ENCODE measurements at regions not wholly inside any gene's neighbourhood (a gene's known extent, or its start where the extent isn't known, plus 50 kb on each side); places are given as distances from the start of the nearest gene placed in this dataset.

- Histone ChIP-seq H3K36me3 (ENCODE audit: control insufficient read depth, insufficient read depth, low read length) (no peaks in the 10 kb centered on the region), H3K4me3 (ENCODE audit: extremely low read depth, insufficient read depth, low read length, poor library complexity, severe bottlenecking) (no peak overlapping the region), H3K9me3 (ENCODE audit: control insufficient read depth, low read length) (no peaks in the 10 kb centered on the region), H3K27ac (ENCODE audit: low read depth, low read length, severe bottlenecking) (no peak overlapping the region), H3K4me1 (ENCODE audit: control insufficient read depth, insufficient read depth, low read length, poor library complexity, severe bottlenecking) (no peaks in the 10 kb centered on the region)
- 72 to 100% methylated on average over 2 of the region's 4 CpGs for WGBS, 2 experiments (ENCODE audit: insufficient coverage in 2 of 2)
Observed at GRCh38 chr1:82755671-82756070, 954.9 kb downstream of the ADGRL2 start.

- 83 to 89% methylated on average over 2 of the region's 3 CpGs for WGBS, 2 experiments (ENCODE audit: insufficient coverage in 2 of 2)
- Histone ChIP-seq H3K4me1 (ENCODE audit: control insufficient read depth, insufficient read depth, low read length, poor library complexity, severe bottlenecking) (no peaks in the 10 kb centered on the region), H3K9me3 (ENCODE audit: control insufficient read depth, low read length) (no peaks in the 10 kb centered on the region), H3K36me3 (ENCODE audit: control insufficient read depth, insufficient read depth, low read length) (no peaks in the 10 kb centered on the region), H3K27ac (ENCODE audit: low read depth, low read length, severe bottlenecking) (no peak overlapping the region), H3K4me3 (ENCODE audit: extremely low read depth, insufficient read depth, low read length, poor library complexity, severe bottlenecking) (no peak overlapping the region)
Observed at GRCh38 chr1:82755191-82755590, 954.5 kb downstream of the ADGRL2 start.

- no peak overlapping the region for H3K27ac ChIP-seq (ENCODE audit: low read depth, low read length, severe bottlenecking)
- no peaks in the 10 kb centered on the region for H3K4me1 ChIP-seq (ENCODE audit: control insufficient read depth, insufficient read depth, low read length, poor library complexity, severe bottlenecking)
- H3K9me3 ChIP-seq (ENCODE audit: control insufficient read depth, low read length), result no peaks in the 10 kb centered on the region
- no peaks in the 10 kb centered on the region for H3K36me3 ChIP-seq (ENCODE audit: control insufficient read depth, insufficient read depth, low read length)
- H3K4me3 ChIP-seq (ENCODE audit: extremely low read depth, insufficient read depth, low read length, poor library complexity, severe bottlenecking), result no peak overlapping the region
- 100% methylated on average over 1 to 2 of the region's 3 CpGs for WGBS, 2 experiments (ENCODE audit: insufficient coverage in 2 of 2)
Observed at GRCh38 chr1:82752046-82752445, 951.3 kb downstream of the ADGRL2 start.

- Histone ChIP-seq H3K27ac (ENCODE audit: low read depth, low read length, severe bottlenecking) (no peak overlapping the region), H3K36me3 (ENCODE audit: control insufficient read depth, insufficient read depth, low read length) (no peaks in the 10 kb centered on the region), H3K4me1 (ENCODE audit: control insufficient read depth, insufficient read depth, low read length, poor library complexity, severe bottlenecking) (no peaks in the 10 kb centered on the region), H3K9me3 (ENCODE audit: control insufficient read depth, low read length) (peaks cover 14% of the 10 kb centered on the region), H3K4me3 (ENCODE audit: extremely low read depth, insufficient read depth, low read length, poor library complexity, severe bottlenecking) (no peak overlapping the region)
- WGBS, 2 experiments (ENCODE audit: insufficient coverage in 2 of 2), result 100% methylated on average over 1 to 2 of the region's 4 CpGs
Observed at GRCh38 chr1:82733645-82734044, 932.9 kb downstream of the ADGRL2 start.

- no peaks in the 10 kb centered on the region for H3K36me3 ChIP-seq (ENCODE audit: control insufficient read depth, insufficient read depth, low read length)
Observed at GRCh38 chr1:82731216-82731615, 930.5 kb downstream of the ADGRL2 start.

GRCh38 chr1:82728206-82728605 is 927.5 kb downstream of the ADGRL2 start:
- no peaks in the 10 kb centered on the region for H3K4me1 ChIP-seq (ENCODE audit: control insufficient read depth, insufficient read depth, low read length, poor library complexity, severe bottlenecking)
- no peaks in the 10 kb centered on the region for H3K36me3 ChIP-seq (ENCODE audit: control insufficient read depth, insufficient read depth, low read length)
- H3K9me3 ChIP-seq (ENCODE audit: control insufficient read depth, low read length), result peaks cover 14% of the 10 kb centered on the region
- H3K4me3 ChIP-seq (ENCODE audit: extremely low read depth, insufficient read depth, low read length, poor library complexity, severe bottlenecking), result no peak overlapping the region
- H3K27ac ChIP-seq (ENCODE audit: low read depth, low read length, severe bottlenecking), result no peak overlapping the region

More at GRCh38 chr1:82731216-82731615, 930.5 kb downstream of the ADGRL2 start:
- Histone ChIP-seq H3K27ac (ENCODE audit: low read depth, low read length, severe bottlenecking) (no peak overlapping the region), H3K4me1 (ENCODE audit: control insufficient read depth, insufficient read depth, low read length, poor library complexity, severe bottlenecking) (no peaks in the 10 kb centered on the region), H3K4me3 (ENCODE audit: extremely low read depth, insufficient read depth, low read length, poor library complexity, severe bottlenecking) (no peak overlapping the region), H3K9me3 (ENCODE audit: control insufficient read depth, low read length) (peaks cover 14% of the 10 kb centered on the region)

GRCh38 chr1:82724246-82724645 is 923.5 kb downstream of the ADGRL2 start:
- Histone ChIP-seq H3K4me3 (ENCODE audit: extremely low read depth, insufficient read depth, low read length, poor library complexity, severe bottlenecking) (no peak overlapping the region), H3K27ac (ENCODE audit: low read depth, low read length, severe bottlenecking) (no peak overlapping the region), H3K36me3 (ENCODE audit: control insufficient read depth, insufficient read depth, low read length) (no peaks in the 10 kb centered on the region), H3K9me3 (ENCODE audit: control insufficient read depth, low read length) (no peaks in the 10 kb centered on the region), H3K4me1 (ENCODE audit: control insufficient read depth, insufficient read depth, low read length, poor library complexity, severe bottlenecking) (no peaks in the 10 kb centered on the region)
- 83 to 100% methylated on average over 2 of the region's 2 CpGs for WGBS, 2 experiments (ENCODE audit: insufficient coverage in 2 of 2)

GRCh38 chr1:82722608-82723007 is 921.9 kb downstream of the ADGRL2 start:
- no peaks in the 10 kb centered on the region for H3K9me3 ChIP-seq (ENCODE audit: control insufficient read depth, low read length)
- H3K4me3 ChIP-seq (ENCODE audit: extremely low read depth, insufficient read depth, low read length, poor library complexity, severe bottlenecking), result no peak overlapping the region
- no CpG with 5 or more reads among the region's 3 CpGs for WGBS, 2 experiments (ENCODE audit: insufficient coverage in 2 of 2)
- no peaks in the 10 kb centered on the region for H3K4me1 ChIP-seq (ENCODE audit: control insufficient read depth, insufficient read depth, low read length, poor library complexity, severe bottlenecking)
- no peak overlapping the region for H3K27ac ChIP-seq (ENCODE audit: low read depth, low read length, severe bottlenecking)
- H3K36me3 ChIP-seq (ENCODE audit: control insufficient read depth, insufficient read depth, low read length), result no peaks in the 10 kb centered on the region

- WGBS, 2 experiments (ENCODE audit: insufficient coverage in 2 of 2), result 100% methylated on average over 1 of the region's 3 CpGs; no CpG with 5 or more reads in 1 of the 2 experiments
- Histone ChIP-seq H3K4me3 (ENCODE audit: extremely low read depth, insufficient read depth, low read length, poor library complexity, severe bottlenecking) (no peak overlapping the region), H3K9me3 (ENCODE audit: control insufficient read depth, low read length) (no peaks in the 10 kb centered on the region), H3K4me1 (ENCODE audit: control insufficient read depth, insufficient read depth, low read length, poor library complexity, severe bottlenecking) (no peaks in the 10 kb centered on the region), H3K36me3 (ENCODE audit: control insufficient read depth, insufficient read depth, low read length) (no peaks in the 10 kb centered on the region), H3K27ac (ENCODE audit: low read depth, low read length, severe bottlenecking) (no peak overlapping the region)
Observed at GRCh38 chr1:82721702-82722101, 921.0 kb downstream of the ADGRL2 start.

- H3K27ac ChIP-seq (ENCODE audit: low read depth, low read length, severe bottlenecking), result no peak overlapping the region
- no peaks in the 10 kb centered on the region for H3K4me1 ChIP-seq (ENCODE audit: control insufficient read depth, insufficient read depth, low read length, poor library complexity, severe bottlenecking)
- WGBS, 2 experiments (ENCODE audit: insufficient coverage in 2 of 2), result no CpG with 5 or more reads among the region's 1 CpG
- H3K9me3 ChIP-seq (ENCODE audit: control insufficient read depth, low read length), result no peaks in the 10 kb centered on the region
- H3K4me3 ChIP-seq (ENCODE audit: extremely low read depth, insufficient read depth, low read length, poor library complexity, severe bottlenecking), result no peak overlapping the region
- H3K36me3 ChIP-seq (ENCODE audit: control insufficient read depth, insufficient read depth, low read length), result no peaks in the 10 kb centered on the region
Observed at GRCh38 chr1:82718719-82719419, 918.1 kb downstream of the ADGRL2 start.

GRCh38 chr1:82710091-82710490 is 909.4 kb downstream of the ADGRL2 start:
- no peak overlapping the region for H3K4me3 ChIP-seq (ENCODE audit: extremely low read depth, insufficient read depth, low read length, poor library complexity, severe bottlenecking)
- no peaks in the 10 kb centered on the region for H3K4me1 ChIP-seq (ENCODE audit: control insufficient read depth, insufficient read depth, low read length, poor library complexity, severe bottlenecking)
- no peaks in the 10 kb centered on the region for H3K36me3 ChIP-seq (ENCODE audit: control insufficient read depth, insufficient read depth, low read length)

More at GRCh38 chr1:82710091-82710490, 909.4 kb downstream of the ADGRL2 start:
- H3K9me3 ChIP-seq (ENCODE audit: control insufficient read depth, low read length), result no peaks in the 10 kb centered on the region
- no peak overlapping the region for H3K27ac ChIP-seq (ENCODE audit: low read depth, low read length, severe bottlenecking)

Data from mesodermal cell (in vitro differentiated cells).